ENCODE measurements at regions not wholly inside any gene's neighbourhood (a gene's known extent, or its start where the extent isn't known, plus 50 kb on each side); places are given as distances from the start of the nearest gene placed in this dataset.

DNA sequence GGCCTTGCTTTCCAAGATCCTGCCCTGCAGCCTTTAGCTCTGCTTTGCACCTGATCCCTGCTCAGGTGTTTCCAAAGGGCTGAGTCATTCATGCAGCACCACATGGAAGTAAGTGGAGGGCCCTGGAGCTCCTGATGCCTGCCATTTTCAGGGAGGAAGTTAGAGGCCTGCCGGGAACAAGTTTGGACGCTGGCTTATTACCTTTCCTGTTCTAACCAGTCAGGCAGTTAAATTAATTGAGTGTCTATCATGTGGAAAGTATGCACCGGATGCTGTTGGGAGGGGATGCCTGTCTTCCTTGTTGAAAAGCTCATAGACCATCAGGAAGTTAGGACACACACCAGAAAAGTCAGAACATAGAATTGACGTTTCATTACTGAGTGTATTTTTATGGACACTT, 73.7 kb upstream of the PLET1 start:
- TF ChIP-seq, protein P1, sequence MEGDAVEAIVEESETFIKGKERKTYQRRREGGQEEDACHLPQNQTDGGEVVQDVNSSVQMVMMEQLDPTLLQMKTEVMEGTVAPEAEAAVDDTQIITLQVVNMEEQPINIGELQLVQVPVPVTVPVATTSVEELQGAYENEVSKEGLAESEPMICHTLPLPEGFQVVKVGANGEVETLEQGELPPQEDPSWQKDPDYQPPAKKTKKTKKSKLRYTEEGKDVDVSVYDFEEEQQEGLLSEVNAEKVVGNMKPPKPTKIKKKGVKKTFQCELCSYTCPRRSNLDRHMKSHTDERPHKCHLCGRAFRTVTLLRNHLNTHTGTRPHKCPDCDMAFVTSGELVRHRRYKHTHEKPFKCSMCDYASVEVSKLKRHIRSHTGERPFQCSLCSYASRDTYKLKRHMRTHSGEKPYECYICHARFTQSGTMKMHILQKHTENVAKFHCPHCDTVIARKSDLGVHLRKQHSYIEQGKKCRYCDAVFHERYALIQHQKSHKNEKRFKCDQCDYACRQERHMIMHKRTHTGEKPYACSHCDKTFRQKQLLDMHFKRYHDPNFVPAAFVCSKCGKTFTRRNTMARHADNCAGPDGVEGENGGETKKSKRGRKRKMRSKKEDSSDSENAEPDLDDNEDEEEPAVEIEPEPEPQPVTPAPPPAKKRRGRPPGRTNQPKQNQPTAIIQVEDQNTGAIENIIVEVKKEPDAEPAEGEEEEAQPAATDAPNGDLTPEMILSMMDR (IDR thresholded peaks at IDR 0.05): no peak
- TF ChIP-seq POLR2AphosphoS5 (IDR thresholded peaks at IDR 0.05; ENCODE audit: low read depth, low read length) (no peak), SIN3A (IDR thresholded peaks at IDR 0.05; ENCODE audit: borderline replicate concordance, insufficient read depth, low read depth, low read length) (no peak)
